ENCODE measurements at regions not wholly inside any gene's neighbourhood (a gene's known extent, or its start where the extent isn't known, plus 50 kb on each side); places are given as distances from the start of the nearest gene placed in this dataset.

- Mint-ChIP-seq H3K27me3 (ENCODE audit: insufficient read depth, unreplicated experiment) (no peaks in the 10 kb centered on the region), H3K9me3 (ENCODE audit: unreplicated experiment) (no peaks in the 10 kb centered on the region), H3K4me1 (ENCODE audit: insufficient read depth, unreplicated experiment) (peaks cover 16% of the 10 kb centered on the region), H3K4me3 (ENCODE audit: unreplicated experiment) (no peak overlapping the region), H3K27ac (ENCODE audit: low read depth, unreplicated experiment) (no peak overlapping the region), H3K36me3 (ENCODE audit: insufficient read depth, unreplicated experiment) (no peaks in the 10 kb centered on the region)
- POLR2A ChIA-PET, result interaction anchor here (1.1 to 1.2 kb wide), 2 partner anchors 10 to 377 kb away, joined by 3 read pairs; no protein-coding TSS in a partner anchor
- DNase-seq (ENCODE audit: unreplicated experiment), result peak; percentile 73
- CTCF ChIA-PET, result interaction anchor here (0.6 kb wide), 1 partner anchor 24 kb away, joined by 3 read pairs; no protein-coding TSS in a partner anchor
- intact Hi-C loops (cut with micrococcal nuclease), result no loop called here
- peak; percentile 12 for TF ChIP-seq CTCF (IDR thresholded peaks at IDR 0.05; ENCODE audit: unreplicated experiment)
- no TSS peak for BruUV-seq (replicated peaks)
Measured at GRCh38 chr21:41659791-41660560, 106.9 kb downstream of the RIPK4 start.

GRCh38 chr21:41656946-41657525, 109.8 kb downstream of the RIPK4 start:
- ChIA-PET POLR2A (no interaction called here), CTCF (no interaction called here)
- DNase-seq (ENCODE audit: unreplicated experiment), result no peak
- H3K36me3 Mint-ChIP-seq (ENCODE audit: insufficient read depth, unreplicated experiment), result no peaks in the 10 kb centered on the region
- no TSS peak for BruUV-seq (replicated peaks)
- peaks cover 32% of the 10 kb centered on the region for H3K4me1 Mint-ChIP-seq (ENCODE audit: insufficient read depth, unreplicated experiment)
- H3K27me3 Mint-ChIP-seq (ENCODE audit: insufficient read depth, unreplicated experiment), result no peaks in the 10 kb centered on the region
- intact Hi-C loops (cut with micrococcal nuclease), result no loop called here
- no peak overlapping the region for H3K27ac Mint-ChIP-seq (ENCODE audit: low read depth, unreplicated experiment)
- no peak for TF ChIP-seq CTCF (IDR thresholded peaks at IDR 0.05; ENCODE audit: unreplicated experiment)
- no peaks in the 10 kb centered on the region for H3K9me3 Mint-ChIP-seq (ENCODE audit: unreplicated experiment)
- no peak overlapping the region for H3K4me3 Mint-ChIP-seq (ENCODE audit: unreplicated experiment)

GRCh38 chr21:41655259-41655658, 111.6 kb downstream of the RIPK4 start:
- Mint-ChIP-seq H3K4me1 (ENCODE audit: insufficient read depth, unreplicated experiment) (peaks cover 37% of the 10 kb centered on the region), H3K27me3 (ENCODE audit: insufficient read depth, unreplicated experiment) (no peaks in the 10 kb centered on the region), H3K4me3 (ENCODE audit: unreplicated experiment) (no peak overlapping the region), H3K36me3 (ENCODE audit: insufficient read depth, unreplicated experiment) (no peaks in the 10 kb centered on the region), H3K9me3 (ENCODE audit: unreplicated experiment) (no peaks in the 10 kb centered on the region), H3K27ac (ENCODE audit: low read depth, unreplicated experiment) (no peak overlapping the region)
- no TSS peak for BruUV-seq (replicated peaks)
- CTCF ChIA-PET, result interaction anchor here (0.6 to 1.0 kb wide), 2 partner anchors 23 to 373 kb away, joined by 3 read pairs; no protein-coding TSS in a partner anchor
- no peak for TF ChIP-seq CTCF (IDR thresholded peaks at IDR 0.05; ENCODE audit: unreplicated experiment)
- no peak for DNase-seq (ENCODE audit: unreplicated experiment)
- POLR2A ChIA-PET, result interaction anchor here (0.6 to 3.3 kb wide), 4 partner anchors 11 to 24 kb away, joined by 3 to 34 read pairs (median 12); no protein-coding TSS in a partner anchor
- intact Hi-C loops (cut with micrococcal nuclease), result no loop called here

- no peak for TF ChIP-seq CTCF (IDR thresholded peaks at IDR 0.05; ENCODE audit: unreplicated experiment)
- Mint-ChIP-seq H3K4me3 (ENCODE audit: unreplicated experiment) (peak overlapping the region; percentile 39), H3K27ac (ENCODE audit: low read depth, unreplicated experiment) (peak overlapping the region; percentile 64), H3K4me1 (ENCODE audit: insufficient read depth, unreplicated experiment) (peaks cover 37% of the 10 kb centered on the region), H3K36me3 (ENCODE audit: insufficient read depth, unreplicated experiment) (no peaks in the 10 kb centered on the region), H3K9me3 (ENCODE audit: unreplicated experiment) (no peaks in the 10 kb centered on the region), H3K27me3 (ENCODE audit: insufficient read depth, unreplicated experiment) (no peaks in the 10 kb centered on the region)
- no TSS peak for BruUV-seq (replicated peaks)
- CTCF ChIA-PET, result interaction anchor here (0.6 to 1.7 kb wide), 6 partner anchors 19 to 123 kb away, joined by 3 to 14 read pairs (median 4); no protein-coding TSS in a partner anchor
- POLR2A ChIA-PET, result interaction anchor here (0.7 to 3.3 kb wide), 15 partner anchors 10 to 114 kb away, joined by 3 to 34 read pairs (median 5); no protein-coding TSS in a partner anchor
- intact Hi-C loops (cut with micrococcal nuclease), result no loop called here
- peak; percentile 74 for DNase-seq (ENCODE audit: unreplicated experiment)
Measured at GRCh38 chr21:41653954-41654491, 112.8 kb downstream of the RIPK4 start.
